ENCODE measurements at regions not wholly inside any gene's neighbourhood (a gene's known extent, or its start where the extent isn't known, plus 50 kb on each side); places are given as distances from the start of the nearest gene placed in this dataset.

DNA sequence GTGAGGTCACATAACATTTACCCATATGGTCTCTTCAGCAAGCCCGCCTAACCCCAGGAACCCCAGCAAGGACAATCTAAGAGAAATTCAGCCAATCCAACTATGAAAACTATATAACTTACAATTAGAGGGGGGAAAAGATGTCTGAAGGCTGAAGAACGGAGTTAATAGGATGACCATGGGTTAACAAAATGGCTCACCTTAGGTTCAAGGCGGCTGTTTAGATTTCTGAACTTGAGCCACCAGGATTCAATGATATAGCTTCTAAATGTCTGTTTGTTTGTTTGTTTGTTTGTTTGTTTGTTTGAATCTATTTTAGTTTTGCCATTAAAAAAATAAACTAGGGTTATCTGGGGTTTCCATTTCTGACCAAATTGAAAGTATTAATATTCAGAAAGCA is 109.8 kb upstream of the ZC3H12C start:
- no peak for DNase-seq

DNA sequence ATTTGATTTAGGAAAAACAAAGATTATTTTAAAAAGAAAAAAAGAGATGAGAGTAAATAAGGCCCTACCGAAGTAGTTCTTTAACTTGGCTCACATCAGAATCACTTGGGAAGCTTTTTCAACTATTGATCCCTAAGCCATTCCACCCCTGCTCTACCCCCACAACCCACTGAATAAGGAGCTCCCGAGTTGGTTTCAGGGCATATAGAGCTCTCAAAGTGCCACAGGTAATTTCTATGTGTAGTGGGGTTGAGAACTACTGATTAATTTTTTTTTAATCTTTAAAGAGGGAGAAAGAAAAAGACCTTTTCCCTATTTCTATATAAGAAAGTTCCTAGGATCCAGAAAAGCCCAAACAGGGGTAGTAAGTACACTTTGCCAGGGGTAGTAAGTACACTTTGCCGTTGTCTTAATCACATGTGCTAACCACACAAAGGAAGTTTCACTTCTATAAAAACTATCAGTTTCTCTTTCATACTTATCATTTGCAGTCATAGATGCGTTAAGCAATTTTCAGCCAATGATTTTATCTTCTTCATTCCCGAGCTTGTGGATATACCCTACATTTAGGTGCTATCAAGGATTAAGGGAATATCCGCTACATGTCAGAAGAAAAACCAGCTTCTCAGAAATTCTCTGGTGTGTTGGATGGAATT is 108.4 kb upstream of the ZC3H12C start:
- DNase-seq = peak; percentile 88

DNA sequence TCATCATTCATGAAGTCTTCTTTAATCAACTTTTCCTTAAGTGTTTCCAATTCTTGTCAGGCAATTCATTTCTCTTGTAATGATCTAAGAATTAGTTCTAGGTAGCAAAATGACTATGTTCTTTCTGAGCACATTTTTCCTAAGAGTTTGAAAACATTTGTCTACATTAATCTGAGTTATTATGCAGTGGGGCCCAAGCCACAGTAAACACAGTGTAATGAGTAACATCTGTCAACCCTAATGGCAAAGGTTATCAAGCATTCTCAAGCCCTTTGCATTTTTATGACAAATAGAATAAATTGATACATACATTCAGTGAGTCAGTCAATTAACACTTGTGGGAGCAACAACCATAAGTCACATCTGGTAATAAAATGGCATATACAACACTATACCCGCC is 106.7 kb upstream of the ZC3H12C start:
- no peak for DNase-seq

DNA sequence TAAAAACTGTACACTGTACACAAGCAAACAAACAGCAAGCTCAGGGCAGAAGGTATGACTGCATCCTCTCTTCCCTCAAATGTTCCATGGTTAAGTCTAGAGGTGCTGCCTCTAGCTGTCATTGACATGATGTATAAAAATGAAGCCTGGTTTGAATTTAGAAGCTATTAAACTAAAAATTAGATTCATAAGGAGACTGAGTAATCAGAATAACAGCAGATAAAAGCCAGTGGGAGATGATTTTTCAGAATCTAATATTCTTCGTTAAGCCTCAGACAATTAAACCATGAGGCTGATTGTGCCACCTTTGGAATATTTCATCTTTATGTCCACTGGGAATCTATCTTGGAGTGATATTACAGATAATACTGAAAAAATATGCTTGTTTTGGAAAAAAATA is 101.4 kb upstream of the ZC3H12C start:
- DNase-seq = no peak

DNA sequence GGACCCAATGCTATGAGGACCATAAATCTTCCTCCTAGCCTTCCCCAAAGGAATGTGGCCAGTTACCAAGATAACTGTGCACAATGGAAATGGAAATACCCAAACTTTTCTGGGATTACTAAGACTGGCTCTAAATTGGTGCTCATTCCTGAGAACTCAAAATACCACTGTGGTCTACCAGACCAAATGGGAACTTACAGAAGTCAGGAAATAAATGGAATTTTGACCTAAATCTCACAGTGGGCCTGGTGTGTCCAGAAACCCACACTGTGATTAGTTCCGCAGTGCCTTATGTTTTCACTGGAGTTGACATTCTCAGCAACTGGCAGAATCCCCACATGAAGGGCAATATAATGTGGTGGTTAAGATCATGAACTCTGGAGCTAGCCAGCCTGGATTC is 99.4 kb upstream of the ZC3H12C start:
- no peak for DNase-seq

DNA sequence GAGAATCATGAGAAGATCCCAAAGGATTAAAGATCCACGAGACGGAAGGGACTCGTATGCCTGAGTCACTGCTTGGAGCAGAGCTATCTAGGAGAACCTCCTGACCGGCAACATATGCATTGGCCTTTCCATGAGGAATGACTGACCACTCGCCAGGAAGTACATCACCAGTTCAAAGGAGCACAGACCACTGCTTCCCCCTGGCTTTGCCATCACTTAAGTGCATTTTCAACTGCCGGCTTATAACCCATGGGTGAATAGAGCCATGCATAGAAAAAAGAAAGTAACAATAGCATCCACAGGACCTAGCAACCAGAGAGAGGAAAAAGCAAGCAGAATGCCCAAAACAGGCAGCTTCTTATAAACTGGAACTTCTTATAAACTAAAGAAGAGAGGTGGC is 98.3 kb upstream of the ZC3H12C start:
- no peak for DNase-seq

DNA sequence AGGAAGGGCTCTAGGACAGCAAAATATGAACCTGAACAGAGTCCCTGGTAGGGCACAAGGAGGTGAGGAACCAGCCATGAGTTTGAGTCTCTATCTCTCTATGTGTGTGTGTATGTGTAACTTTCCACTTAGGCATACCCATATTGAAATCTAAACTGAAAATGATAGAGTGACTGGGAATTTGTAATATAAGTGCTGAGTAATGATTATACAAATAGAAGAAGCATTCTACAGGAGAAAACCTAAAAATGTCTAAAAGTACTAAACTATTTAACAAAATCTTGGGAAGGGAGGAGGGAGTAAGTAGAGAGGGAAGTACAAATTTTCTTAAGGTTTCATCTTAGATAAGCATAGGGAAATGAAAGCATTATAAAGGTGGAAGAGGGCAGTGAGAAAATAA is 97.1 kb upstream of the ZC3H12C start:
- peak; percentile 19 for DNase-seq

DNA sequence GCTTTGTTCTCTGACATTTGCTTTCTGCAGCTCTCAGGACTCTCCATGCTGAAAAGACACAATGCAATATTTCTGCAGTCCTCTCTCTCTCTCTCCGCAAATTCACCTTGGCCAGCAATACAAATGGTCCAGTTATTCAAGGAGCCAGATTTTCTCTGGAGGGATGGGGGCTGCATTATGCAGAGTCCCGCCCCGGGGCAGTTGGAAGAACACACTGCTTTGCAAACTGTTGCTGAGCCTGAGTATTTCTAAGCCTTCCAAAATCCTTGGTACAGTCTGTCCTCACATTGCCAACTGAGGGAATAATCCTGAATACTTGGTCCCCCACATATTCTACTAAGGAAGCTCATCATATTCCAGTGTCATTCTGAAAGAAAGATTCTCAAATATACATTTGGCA is 94.3 kb upstream of the ZC3H12C start:
- no peak for DNase-seq

DNA sequence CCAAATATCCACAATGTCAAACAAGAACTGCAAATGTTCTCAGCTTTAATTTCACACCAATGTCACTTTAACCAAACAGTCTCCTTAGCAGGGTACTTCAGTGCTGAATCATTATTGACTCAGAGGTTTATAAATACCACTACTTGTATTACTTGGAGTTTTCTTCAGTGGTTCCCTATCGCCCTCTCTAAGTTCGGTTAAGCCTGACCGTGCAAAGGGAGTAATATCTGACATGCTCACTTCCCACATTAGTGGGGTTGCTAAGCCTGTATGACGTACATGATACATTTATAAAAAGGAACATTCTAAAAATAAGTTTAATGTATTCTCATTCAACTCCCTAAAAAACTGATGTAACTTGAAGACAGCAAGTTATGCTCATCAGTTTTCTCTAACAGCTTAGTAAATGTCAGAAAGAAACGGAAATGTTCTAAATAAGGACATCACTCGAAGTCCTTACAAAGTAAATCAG is 93.1 kb upstream of the ZC3H12C start:
- DNase-seq = peak; percentile 97

DNA sequence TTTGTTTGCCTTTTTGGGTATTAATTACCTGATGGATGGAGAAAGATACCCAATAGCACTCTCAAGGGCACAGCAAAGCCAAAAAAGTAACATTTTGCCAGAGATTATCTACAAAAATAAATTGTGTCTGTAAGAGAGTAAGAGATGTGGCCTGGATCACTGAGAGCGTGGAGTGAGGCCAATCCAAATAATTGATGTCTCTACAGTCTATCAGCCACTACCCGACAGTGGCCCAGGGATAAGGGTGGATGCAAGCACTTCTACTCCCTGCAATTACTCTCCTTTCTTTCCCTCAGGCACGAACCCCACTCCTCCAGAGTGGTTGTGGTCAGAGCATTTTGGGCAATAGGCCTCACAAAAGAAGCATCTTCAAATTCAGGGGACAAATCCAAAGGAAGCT is 92.3 kb upstream of the ZC3H12C start:
- no peak for DNase-seq

DNA sequence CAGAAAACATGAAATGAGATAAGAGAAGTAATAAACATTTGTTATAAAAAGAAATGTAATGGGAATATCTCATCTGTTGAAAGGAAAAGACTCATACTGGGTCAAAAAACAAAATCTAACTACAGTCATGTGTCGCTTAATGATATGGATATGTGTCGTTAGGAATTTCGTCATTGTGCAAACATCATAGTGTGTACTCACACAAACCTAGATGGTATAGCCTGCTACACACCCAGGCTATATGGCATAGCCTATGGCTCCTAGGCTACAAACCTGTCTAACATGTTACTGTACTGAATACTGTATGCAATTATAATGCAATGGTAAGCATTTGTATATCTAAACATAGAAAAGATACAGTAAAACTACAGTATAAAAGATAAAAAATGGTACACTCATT is 89.8 kb upstream of the ZC3H12C start:
- DNase-seq = no peak

DNA sequence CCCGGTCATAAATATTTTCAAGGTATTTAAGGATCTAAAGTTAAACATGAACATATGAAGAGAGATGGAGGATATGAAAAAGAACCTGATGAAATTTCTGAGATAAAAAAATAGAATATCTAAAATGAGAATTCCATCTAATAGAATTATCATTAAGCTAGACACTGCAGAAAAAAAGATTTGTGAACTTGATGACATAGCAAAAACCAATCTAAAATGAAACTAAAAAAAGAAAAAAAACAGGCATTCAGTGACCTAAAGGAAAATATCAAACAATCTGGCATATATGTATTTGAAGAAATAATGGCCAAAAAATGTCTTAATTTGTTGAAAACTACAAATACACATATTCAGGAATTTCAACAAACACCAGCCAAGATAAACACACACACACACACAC is 81.6 kb upstream of the ZC3H12C start:
- DNase-seq = no peak

DNA sequence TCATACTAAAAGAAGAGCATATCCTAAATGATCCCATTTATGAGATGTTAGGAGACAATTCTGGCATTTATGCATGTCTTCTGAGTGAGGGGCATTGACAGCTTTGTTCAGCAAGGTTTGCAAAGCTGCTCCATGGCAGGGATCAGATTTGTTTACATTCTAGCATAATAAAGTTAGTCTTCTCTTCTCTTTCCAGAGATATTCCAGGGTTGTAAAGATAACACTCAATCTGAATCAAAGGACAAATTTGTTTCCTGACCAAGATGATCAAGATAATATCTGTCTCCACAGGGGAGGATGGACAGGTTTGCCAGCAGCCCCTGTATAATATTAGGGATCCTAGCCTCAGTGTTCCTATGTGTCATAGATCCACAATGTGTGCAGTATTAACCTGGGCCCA is 77.5 kb upstream of the ZC3H12C start:
- DNase-seq = no peak

DNA sequence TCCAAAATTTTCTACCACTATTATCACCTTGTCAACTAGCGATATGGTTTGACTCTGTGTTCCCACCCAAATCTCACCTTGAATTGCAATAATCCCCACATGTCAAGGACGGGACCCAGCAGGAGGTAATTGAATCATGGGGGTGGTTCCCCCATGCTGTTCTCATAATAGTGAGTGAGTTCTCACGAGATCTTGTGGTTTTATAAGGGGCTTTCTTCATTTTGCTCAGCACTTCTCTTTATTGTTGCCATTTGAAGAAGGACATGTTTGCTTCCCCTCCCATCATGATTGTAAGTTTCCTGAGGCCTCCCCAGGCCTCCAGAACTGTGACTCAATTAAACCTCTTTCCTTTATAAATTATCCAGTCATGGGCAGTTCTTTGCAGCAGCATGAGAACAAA is 73.5 kb upstream of the ZC3H12C start:
- DNase-seq = peak; percentile 23

DNA sequence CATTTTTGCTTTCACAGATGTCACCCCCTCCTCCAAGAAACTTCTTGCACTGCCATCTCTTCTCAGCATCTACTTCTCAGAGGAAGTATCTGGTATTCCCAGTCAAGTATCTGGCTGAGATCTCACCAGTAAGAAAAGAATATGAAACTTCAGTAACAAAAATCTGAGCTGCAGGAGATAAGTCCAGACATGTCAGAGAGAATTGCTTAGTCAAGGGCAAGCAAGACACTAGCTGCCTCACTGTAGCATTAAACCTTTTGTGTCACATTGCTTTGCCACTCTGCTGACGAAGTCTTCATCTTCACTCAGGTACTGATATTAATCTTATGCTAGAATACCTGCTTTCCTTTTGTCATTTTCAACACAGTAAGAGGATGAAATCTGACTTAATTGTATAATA is 70.6 kb upstream of the ZC3H12C start:
- no peak for DNase-seq

DNA sequence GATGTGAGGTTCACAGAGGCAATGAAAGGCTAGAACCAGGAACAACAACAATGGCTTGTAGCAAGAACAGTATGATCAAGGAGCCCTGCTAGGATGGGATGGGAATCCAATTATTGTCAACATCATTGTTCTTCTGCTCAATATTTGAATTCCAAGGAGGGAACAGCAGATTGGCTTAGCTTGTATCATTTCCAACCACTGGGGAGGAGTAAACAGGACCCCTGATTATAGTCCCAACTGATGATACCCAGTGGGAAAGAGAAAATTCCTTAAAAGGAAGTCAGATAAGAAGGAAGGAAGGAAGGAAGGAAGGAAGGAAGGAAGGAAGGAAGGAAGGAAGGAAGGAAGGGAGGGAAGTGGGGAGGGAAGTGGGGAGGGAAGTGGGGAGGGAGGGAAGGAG is 69.5 kb upstream of the ZC3H12C start:
- DNase-seq = no peak

DNA sequence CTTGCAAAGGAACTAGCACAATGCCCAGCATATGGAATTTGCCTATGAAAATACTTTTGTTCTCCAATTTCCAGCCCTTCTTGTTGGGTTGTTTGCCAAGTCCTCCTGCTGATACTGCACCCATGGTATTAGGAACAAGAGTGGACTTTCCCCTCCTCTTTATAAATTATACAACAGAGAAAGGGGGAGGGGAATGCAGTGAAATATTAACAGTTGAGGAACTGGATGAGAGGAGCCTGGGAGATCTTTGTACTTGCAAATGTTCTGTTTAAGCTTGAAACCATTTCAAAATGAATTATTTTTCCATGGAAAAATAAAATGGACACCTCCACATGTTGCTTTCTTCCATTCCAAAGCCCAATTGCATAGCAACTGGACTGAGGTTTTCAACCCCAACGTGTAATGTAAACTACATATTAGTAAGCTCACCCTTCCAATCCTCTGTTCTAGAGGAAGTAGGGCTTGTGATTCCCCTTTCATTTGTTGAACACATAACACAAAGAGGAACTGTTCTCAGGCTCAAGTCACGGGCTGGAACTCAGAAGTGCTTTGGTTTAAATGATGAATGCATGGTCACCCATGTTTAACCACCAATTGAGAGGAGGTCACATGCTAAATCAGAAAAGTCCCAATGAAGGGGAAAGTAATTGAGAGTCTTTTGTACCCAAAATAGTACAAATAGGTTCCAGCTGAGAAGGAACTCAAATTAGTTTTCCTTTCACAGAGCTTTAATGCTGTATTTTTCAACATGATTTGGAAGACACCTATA is 66.2 kb upstream of the ZC3H12C start:
- peak; percentile 96 for DNase-seq

DNA sequence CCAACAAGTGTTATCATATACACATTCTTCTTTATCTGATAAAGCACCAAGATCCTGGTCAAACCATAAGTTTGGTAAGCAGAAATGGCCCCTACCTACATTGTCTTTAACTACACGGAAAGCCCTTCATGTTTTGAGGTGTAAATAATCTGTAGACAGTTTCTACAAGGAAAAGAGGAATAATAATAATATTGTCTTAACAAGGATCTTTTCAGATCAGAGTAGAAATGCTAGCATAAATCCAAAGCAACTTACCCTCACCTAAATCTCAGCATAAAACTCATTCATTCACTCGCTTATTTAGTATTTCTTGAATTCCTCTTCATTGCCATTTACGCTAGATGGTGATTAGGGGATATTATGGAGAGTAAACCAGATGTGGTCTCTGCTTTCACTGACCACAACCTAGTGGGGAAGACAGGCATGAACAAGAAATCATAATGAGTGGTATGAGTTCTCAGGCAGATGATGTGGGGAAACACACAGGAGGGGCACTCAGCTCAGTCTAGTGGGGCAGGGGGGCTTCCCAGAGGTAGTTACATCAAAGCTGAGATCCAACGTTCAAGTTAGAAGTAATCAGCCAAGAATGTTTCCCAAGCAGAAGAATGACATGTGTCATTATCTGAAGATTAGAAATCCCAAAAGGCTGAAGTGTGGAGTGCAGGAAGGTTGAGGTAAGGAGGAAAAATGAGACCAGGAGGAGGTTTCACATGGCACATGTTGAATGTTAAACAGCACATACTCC is 65.4 kb upstream of the ZC3H12C start:
- no peak for DNase-seq

DNA sequence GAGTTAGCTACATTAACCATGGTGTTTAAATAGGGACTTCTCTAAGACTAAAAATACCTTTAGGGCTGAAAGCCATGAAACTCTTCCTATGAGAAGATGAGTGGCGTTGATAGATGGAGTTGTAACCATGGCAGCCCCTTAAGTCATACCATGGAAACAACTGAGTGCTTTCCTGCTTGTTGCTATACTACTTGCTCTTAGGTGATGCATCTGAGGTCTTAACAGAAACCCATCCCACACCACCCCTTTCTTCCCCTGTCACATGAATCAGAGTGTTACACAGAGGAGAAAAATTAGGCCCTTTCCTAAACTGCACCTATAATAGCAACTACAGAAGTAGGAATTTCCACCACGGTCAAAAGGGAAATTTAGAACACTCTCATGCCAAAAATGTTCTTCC is 64.3 kb upstream of the ZC3H12C start:
- no peak for DNase-seq

DNA sequence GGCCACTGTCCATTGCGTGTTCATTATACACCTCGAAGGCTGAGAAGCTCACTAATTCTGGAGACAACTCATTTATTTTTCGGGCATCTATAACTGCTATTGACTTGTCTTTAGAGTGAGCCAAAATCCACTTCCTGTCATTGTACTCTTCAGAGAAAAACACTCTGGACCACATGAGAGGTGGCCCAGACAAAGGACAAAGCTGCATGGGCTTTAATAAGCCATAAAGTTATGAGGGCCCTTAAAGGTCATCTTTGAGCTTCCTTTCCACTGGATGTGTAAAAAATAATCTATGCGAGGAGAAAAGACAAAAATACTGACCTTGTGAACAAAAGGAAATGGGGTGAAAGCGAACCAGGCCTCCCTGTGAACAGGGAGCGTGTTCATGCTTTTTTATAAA is 63.5 kb upstream of the ZC3H12C start:
- no peak for DNase-seq

DNA sequence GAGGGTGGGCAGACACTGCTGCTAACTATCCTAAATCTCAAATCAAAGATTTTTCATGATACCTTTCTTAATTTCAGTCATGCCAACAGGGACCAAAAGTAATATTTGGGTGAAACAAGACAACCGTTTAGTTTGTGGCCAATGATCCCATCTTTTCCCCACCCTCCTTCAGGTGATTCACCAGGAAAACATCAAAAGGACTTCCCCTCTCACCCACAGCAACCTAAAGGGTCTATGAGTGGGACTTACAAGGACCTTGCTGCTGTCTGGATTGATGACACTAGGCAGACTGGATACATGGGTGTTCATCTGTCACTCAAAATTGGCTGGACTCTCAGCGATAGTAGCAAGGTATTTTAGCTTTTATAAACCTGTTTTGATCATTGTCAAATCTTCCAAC is 62.0 kb upstream of the ZC3H12C start:
- no peak for DNase-seq

DNA sequence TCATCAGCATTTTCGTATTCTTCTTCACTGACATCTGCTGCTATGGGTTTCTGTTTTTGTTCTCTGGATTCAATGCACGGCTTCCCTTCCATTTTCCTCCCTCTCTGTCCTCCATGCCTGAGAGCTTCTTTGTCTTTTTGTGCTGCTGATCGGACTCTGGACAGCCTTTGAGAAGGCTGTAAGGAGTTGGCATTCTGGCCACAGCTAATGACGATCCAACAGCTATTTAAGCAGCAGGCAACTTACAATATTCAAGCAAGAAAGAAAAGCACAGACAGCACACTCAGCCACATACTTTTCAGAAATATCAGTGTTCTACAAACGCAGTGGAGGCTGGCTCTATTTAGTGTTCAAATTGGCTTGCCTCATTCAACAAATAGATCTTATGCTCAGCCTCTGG is 60.9 kb upstream of the ZC3H12C start:
- no peak for DNase-seq

DNA sequence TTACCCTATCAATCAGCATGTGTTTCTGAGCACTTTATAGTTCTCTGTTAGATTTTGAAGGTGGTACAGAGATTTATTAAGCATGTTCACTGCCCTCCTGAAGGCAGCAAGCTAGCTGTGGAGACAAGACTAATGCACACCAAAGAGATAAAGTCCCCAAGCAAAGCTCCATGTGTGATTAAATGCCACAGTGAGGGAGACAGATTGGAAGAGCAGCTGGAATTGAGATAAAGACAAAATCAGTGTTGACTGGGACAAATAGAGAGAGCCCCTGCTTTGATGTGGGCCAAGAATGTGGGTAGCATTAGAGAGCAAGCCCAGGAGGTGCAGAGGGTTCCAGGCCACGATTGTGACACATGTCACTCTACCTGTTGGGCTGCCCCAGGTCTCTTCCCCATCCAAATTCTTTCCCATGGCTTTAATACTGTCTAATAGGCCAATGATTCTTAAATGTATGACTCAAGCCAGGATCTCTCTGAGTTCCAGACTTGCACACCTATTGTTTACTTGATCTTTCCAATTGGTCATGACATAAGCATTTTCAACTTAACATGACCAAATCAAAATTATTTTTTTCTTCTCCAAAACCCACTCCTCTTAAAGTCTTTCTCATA is 60.1 kb upstream of the ZC3H12C start:
- no peak for DNase-seq

DNA sequence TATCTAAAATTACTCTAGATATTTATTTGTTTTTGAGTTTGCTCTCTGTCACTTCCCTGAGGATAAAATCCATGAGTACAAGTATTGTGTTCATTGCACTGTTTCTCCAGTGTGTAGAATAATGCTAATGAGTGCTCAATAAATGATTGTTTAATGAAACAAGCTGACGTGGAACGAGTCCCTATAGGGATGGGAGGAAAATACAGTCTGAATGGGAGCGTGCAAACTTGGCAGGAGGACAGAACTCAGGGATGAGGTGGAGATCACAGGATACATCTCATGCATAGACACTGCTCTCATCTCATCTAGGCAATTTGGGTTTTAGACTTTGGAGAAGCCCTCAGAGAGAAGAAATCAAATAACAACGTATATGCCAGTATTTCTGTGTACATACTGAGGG is 58.4 kb upstream of the ZC3H12C start:
- DNase-seq = no peak

Measured in inflammatory macrophage treated with lipopolysaccharide for 4 hours (primary cell).